HG02678 (cell line): ENCODE measurements at regions not wholly inside any gene's neighbourhood (a gene's known extent, or its start where the extent isn't known, plus 50 kb on each side); places are given as distances from the start of the nearest gene placed in this dataset.
A peak's percentile ranks its signal among the peaks of the same experiment; 100 is the strongest.

Experiments
- ATAC-seq: cut with Tn5 transposase; IDR thresholded peaks from one replicate; pipeline ENCODE4 v1.9.1; 2021; ENCODE audit warnings: mild to moderate bottlenecking, moderate library complexity; ENCODE audit not compliant: unreplicated experiment

GRCh38 chr9:129476821-129477611 is 143.9 kb downstream of the C9orf50 start:
- ATAC-seq: no peak

- no peak for ATAC-seq
Measured at GRCh38 chr9:129474740-129475404, 146.0 kb downstream of the C9orf50 start.

DNA sequence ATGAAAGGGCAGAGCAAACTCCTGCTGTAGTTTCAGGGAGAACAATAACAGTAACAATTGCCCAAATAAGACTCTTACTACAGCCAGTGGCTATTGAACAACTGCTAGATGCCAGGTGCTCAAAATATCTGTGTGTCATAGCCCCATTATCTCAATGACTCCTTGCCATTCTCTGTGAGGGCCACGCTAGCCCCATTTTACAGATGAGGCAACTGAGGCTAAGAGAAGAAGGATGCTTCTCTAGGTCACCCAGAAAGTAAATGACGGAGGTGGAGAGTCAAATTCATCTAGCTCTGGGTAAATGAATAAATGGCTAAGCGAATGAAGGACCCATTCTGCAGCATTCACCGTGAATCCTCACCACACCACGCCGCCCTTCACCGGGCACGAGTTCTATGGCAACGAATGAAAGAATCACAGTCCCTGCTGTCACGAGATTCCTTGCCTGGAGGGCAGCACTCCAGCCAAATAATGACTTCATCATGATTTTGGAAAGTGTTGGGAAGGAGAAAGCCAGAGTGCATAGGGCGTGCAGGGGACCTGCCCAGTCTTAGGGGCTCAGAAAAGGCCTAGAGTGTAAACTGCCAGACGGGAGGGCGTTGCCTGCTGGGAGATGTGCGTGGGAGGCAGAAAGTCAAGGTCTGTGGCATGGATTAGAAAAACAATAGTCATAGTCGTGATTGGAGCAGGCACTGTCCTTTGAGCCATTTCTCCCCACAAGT is 147.2 kb downstream of the C9orf50 start:
- no peak for ATAC-seq

DNA sequence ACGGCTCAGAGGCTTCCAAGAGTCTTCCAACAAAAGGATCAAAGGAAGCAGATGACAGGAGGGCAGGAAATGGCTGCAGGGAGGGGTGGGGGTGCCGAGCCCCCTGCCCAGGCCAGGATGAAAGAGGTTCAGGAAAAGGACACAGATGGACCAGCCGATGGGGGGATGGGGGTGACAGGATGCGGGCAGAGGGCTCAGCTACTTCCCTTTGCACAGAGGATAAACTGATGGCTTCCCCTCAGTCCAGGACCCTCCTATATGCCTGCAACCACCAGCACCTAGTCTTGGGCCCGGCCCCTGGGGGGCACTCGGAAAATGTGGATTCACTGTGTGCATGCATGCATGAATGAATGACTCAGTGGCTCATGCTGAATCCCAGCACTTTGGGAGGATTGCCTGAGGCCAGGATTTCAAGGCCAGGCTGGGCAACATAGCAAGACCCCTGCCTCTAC is 148.2 kb downstream of the C9orf50 start:
- ATAC-seq: no peak

- ATAC-seq: no peak
Measured at GRCh38 chr9:129471201-129472019, 149.5 kb downstream of the C9orf50 start.

DNA sequence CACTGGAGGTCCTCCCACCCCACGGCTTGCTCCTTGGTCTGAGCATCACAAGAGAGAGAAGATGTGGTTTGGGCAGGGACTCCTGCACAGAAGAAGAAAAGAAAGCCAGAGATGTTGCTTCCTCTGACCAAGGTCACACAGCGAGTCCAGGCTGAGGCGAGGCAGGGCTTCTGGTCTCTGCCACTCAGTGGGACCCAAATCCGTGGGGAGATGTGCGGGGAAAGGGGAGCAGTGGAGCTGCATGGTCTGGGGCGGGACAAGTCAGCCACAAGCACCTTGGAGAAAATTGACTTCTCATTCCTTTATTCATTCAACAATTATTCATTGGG is 150.9 kb downstream of the C9orf50 start:
- no peak for ATAC-seq

GRCh38 chr9:129469188-129469987 is 151.5 kb downstream of the C9orf50 start:
- ATAC-seq: no peak

DNA sequence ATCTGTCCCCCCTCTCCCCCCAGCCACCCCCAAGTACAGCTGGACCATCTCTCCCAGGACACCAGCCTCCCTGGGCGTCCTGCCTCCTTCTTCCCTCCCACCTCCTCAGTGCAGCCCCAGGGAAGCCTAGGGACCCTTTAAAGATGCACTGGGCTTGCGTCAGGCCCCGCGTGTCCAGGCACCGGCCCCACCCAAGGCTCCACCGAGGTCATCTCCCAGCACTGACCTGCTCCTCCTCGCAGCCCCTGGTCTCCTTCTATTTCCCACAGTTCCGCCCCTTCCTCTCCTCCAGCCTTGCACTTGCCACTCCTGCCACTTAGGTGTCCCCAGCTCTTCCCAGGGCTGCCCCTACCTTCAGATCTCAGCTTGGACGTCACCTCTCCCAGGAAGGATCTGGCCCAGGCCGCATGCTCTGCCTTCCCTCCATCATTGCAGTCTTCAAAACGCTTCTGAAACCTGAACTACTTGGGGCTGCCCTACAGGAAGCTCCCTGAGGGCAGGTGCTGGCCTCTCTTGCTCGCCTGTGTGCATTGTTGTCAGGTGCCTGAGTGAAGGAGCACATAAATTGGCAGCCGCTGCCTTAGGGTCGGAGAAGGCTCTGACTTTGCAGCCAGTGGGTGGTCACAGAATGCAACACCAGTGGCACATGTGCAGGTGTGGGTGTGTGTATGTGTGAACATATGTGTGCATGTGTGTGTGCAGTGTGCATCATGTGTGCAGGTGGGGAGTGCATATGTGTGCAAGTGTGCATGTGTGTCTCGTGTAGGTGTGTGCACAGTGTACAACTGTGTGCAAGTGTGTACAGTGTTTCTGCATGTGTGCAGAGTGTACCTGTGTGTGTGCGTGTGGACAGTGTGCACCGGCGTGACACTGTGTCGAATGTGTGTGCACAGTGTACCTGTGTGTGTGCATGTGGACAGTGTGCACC is 152.9 kb downstream of the C9orf50 start:
- no peak for ATAC-seq

GRCh38 chr9:129467004-129467588 is 153.8 kb downstream of the C9orf50 start:
- ATAC-seq: no peak

GRCh38 chr9:129465834-129466535 is 154.9 kb downstream of the C9orf50 start:
- no peak for ATAC-seq

- no peak for ATAC-seq
Measured at GRCh38 chr9:129464972-129465833, 155.7 kb downstream of the C9orf50 start.

DNA sequence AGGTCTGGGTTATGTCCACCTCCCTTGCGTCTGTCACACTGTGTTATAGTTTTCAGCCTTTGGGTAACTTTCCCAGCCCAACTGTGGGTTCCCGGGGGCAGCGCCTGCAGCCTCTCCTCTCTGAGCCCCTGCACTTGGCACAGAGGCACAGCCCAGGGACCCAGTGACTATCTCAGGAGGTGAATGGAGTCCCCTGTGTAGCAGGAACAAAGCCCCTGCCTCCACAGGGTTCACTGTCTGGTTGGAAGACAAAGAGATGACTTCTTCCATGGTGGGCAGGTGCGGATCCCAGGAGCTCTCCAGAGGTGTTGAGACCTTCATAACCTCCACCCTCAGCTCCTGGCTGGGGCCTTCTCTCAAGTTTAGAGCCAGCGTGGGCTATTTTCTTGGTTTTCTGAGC is 156.9 kb downstream of the C9orf50 start:
- ATAC-seq: no peak

DNA sequence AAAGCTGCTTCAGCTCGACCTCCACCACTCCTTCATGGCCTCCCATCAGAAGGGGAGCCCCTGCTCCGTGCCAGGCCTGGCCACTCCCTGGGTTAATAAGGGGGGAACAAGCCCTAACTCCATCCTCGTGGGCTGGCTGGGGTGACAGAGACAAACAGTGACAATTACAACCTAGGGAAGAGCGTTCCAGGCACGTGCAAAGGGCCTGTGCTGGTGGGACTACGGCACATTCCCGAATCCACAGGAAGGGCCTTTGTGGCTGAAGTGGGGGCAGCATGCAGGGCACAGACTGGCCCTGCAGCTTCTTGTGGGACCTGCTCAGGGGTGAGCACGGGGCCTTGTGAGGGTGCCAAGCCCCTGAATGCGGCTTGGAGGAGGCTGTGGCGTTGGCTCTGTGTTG is 157.4 kb downstream of the C9orf50 start:
- no peak for ATAC-seq

DNA sequence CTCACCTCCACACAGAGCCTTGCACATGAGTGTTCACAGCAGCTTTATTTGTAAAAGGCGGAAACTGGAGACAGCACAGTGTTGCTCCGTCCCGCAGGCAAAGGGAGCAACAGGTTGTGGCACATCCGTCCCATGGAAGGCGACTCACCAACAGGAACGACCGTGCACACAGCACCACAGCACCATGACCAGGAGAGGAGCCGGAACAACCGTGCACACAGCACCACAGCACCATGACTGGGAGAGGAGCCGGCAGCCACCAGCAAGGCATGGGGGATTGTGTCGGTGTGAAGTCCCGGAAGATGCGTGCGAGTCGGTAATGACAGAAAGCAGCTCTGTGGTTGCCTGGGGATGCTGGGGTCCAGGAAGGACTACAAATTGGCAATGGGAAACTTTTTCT is 158.5 kb downstream of the C9orf50 start:
- no peak for ATAC-seq

DNA sequence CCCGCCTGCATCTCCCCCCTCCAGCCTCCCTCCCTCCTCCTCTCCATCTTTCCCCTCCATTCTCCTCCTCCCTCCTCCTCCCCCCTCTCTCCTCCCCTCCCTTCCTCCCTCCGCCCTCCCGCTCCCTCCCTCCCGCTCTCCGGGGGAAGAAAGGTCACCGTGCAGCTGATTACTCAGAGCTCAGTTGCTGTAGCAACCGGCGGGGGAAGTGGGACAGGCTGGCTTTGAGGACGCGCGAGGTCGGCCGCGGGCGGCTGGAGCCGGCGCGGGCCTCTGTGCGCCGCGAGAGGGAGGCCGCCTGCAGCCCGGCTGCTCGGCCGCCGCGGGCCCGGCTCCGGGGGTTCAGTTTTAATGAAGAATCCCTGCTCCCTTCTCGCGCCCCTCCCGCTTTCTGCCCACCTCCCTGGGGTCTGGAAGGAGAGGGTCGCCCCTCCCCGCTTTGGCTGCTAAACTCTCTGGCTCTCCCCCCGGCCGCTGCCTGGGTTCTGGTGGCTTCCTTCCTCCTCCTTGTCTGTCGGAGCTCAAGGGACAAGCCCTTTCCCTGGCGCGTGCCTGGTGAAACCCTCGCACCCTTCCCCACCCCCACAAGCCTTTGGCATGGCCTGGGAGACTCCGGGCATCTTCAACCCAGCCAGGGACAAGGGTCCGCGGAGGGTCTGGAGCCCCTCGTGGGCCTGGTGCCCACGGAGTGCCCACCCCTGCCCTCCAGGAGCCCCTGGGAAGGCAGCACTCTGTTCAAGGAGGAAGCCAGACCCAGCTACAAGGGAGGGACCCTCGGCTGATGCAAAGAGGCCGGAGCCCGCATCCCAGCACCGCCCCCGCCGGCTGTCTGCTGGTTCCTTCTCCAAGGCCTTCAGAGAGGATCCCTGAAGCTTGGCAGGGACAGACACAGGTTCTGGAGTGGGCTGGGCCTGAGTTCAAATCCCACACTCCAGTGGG is 160.3 kb downstream of the C9orf50 start:
- peak; percentile 64 for ATAC-seq
